ENCODE measurements at regions not wholly inside any gene's neighbourhood (a gene's known extent, or its start where the extent isn't known, plus 50 kb on each side); places are given as distances from the start of the nearest gene placed in this dataset.

DNA sequence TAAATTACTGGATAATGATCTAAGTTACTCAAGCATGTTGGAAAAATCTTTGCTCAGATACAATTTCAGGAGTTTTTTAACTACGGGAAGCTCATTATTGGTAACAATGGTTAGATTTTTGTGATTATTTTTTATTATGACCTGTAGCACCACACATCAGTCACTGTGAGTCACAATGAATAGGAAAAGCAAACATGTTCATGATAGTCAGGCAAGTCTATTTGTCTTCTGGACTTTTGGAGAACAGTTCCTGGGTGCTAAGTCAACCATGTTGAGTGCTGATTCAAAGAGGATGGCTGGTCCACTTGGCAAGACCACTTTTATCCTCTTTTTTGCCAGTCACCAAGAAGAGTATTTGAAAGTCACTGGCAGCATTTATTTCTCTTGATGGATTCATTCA lies 403.2 kb downstream of the KIF4B start:
- DNase-seq (ENCODE audit: low read depth), result no peak

DNA sequence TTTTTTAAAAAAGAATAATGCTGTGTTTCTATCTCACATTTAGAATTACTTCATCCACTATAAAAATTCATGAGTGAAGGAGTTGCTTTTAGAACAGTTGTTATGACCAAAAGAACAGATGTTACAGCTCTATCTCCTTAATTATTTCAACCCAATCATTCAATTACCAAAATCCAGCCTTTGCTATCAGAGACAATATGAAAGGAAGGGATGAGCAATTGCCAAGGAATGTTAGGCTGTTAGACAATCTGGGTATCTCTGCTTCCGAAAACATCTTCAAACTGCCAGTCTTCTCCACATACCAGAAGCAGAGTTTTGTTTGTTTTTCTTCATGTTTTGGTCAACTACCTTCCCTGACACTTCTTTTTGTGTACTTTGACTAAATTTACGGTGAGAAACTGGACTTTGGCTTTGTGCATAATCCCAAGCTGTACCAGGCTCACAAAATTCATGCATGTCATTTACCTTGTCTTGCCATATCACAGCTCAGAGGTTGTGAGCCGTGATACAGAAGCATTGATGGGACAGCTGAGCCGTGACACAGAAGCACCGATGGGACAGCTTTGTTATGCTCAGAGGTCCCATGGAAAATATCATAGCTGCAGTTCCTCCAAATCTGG lies 405.5 kb downstream of the KIF4B start:
- no peak for DNase-seq (ENCODE audit: low read depth)

DNA sequence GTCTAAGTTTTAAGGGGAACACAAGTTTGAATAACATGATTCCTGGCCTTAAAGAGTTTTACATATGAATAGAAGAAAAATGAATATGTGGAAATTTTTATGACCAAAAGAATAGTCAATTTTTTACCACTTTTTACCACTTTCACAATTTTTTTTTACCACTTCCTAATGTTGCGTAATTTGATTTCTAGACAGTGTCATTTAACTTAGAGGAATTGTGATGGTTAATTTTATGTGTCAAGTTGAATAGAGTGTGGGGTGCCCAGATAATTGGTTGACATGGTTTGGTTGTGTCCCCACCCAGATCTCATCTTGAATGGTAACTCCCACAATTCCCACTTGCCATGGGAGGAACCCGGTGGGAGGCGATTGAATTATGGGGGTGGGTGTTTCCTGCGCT lies 416.6 kb downstream of the KIF4B start:
- no peak for DNase-seq (ENCODE audit: low read depth)

DNA sequence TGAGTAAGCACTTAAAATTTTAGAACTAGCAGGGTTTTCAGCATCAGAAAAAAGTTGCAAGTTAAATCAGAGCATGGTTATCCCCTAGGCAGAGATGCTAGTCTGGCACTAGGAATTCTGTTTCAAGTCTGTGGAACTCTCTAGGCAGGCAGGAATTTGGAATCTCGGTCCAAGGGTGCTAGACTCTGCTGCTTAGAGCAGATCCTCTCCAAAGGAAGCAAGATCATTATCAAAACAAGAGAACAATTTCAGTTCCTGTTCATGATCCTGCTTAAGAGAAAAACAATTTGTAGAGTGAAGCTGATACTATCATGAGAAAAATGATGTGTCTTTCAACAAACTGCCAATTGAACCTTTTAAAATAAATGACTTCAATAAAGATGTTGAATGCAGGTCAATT lies 420.7 kb downstream of the KIF4B start:
- DNase-seq (ENCODE audit: low read depth), result no peak

DNA sequence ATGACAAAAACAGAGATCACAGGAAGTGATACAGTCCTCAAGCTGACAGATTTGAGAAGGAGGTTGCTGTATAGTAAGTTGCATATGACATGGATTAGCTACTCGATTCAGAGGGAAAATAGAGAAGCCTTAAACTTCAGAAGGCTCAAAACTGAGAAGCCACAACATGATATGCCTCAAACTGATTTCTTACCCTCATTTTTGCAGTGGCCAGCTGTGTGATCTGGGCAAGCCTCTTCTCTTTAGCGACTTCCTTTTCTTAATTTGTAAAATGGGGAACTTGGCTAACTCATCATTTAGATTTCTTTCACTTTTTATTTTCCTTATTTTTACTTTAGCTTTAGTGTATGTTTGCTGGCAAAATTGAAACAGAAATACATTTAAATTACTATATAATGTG lies 421.1 kb downstream of the KIF4B start:
- DNase-seq (ENCODE audit: low read depth), result no peak

DNA sequence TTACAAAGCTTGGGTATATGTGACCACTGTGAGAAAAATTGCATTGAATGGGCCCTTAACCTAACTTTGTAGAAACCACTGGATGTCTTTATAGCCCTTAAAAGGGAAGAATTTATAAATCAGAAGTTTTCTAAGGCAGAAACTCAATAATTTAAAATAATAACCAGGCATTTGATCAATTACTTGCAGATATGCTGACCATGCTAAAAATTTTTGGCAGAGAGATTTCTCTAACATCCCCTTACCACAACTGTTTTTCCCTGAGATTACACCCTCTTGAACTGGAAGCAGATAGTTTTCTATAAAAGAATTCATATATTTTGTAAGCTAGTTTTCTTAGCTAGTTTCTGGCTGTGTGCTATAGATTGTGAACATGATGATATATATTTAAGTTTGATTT lies 428.3 kb downstream of the KIF4B start:
- DNase-seq (ENCODE audit: low read depth), result no peak

DNA sequence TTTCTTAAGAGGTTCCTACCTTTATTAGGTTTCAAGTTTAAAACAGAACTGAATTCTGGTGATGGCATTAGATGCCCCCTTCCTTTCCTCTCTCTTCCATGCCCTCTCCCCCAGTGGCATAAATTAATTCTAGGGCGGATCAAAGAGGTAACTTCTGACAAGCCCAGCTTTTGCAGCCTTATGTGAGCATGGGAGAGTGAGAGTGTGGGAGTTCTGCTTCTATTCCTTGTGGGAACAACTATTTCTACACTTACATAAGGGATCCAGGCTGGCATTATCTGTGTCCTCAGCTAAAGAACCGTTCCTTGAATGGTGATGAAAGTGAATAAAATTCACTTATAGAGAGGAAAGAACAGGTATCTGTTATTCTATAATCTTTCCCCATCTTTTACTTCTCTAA lies 437.6 kb downstream of the KIF4B start:
- DNase-seq (ENCODE audit: low read depth), result no peak

DNA sequence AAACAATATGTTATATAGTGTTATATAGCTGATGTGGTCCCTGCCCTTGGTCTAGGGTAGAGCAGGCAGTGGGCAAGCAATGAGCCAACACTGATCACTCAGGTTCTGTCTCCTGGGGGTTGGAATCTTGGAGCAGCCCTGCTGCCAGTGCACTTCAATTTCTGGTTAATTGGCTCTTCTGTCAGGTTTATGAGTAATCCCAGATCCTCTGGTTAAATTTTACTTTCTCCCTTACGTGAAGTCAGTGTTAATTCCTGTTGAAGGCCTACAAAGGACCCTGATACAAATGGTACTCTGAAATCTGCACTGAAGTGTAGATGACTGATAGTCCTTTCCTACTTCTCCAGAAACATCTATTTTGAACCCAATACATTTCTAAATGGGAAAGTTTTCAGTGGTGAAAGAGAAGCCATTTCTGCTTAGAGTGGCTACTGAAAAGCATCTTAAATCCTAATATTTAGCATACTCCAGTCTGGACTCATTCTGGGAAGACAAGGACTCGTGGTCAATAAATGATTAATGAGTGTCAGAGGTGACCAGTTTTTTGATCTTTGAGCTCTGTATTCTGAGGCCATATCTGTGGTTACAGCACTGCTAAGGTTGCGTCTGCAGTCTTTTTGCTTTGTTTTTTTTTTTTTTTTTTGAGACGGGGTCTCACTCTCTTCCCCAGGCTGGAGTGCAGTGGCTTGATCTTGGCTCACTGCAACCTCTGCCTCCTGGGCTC lies 442.4 kb downstream of the KIF4B start:
- DNase-seq (ENCODE audit: low read depth), result no peak

DNA sequence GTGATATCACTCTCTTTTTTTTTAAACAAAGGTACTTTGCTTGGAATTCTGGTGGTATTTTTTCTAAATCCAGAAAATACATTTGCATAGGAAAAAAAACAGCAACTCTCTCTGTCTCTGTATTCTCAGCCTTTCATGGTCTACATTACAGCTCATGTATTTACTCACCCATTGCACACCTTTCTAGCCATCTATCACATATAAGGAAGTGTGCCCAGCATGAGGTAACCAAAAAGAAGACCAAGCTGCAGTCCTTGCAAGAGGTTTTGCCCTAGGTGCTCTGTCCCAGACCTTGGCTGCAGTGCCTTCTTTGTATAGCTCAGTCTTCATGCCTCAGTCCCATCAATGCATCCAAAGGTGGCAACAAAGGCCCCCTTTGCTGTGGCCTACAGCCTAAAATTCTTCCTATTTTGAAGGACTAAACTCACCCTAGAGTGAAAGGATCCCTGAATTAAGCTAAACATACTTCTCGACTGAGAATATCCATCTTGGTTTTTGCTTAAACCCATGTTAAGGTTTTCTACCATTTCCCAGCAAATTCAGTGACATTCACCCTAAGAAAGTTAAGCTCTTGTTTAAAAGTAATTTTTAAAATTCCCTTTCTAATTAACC lies 446.4 kb downstream of the KIF4B start:
- no peak for DNase-seq (ENCODE audit: low read depth)

DNA sequence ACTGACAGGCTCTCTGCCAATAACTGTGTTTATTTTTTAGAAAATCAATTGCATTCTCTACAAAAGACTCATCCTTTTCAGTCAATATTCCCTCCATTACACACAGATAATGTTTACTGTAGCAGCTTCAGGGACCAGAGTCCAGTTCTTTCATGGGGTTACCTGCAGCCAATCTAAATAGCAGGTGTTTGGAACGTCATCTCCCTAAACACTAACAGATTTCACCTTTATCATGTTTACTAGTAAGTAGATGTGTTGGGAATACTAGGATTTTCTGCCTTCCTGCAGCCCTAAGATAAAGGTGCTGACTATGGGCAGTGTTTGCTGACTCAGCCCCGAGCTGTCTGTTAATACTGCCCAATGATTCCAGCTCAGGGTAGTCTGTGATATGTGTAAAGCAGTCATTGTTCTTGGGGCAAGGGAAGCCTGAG lies 447.0 kb downstream of the KIF4B start:
- no peak for DNase-seq (ENCODE audit: low read depth)

DNA sequence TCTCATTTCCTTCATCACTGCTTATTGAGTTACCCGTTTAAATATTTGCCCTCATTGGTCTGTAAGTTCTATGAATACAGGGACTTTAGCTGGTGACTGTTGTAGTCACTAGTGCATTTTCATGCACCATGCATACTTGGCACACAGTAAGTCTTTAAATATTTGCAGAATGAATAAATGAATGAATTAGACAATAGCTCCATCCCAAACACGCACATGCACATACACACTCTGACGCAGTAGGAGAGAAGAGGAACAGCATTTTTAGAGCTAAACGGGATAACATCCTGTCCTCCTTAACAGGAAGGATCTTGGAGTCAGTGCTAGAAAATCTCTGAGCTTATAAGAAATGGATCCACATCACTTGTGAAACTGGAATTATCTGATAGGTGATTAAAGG lies 447.7 kb downstream of the KIF4B start:
- no peak for DNase-seq (ENCODE audit: low read depth)

DNA sequence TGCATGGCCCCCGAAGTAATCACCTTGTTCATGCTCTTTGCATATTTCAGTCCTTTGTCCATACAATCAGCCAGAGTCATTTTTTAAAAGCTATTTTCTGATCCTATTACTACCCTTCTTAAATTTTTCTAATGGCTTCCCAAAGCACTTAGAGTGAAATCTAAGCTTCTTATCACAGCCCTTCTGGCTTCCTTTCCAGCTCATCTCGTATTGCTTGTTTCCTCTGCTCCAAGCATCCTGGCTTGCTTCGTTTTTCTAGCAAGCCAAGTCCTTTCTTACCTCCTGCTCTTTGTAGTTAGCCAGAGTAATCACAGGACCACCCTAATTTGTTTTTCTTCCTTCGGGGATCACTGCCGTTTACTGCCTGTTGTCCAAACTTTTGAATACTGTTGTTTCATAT lies 453.3 kb downstream of the KIF4B start:
- DNase-seq (ENCODE audit: low read depth), result no peak

DNA sequence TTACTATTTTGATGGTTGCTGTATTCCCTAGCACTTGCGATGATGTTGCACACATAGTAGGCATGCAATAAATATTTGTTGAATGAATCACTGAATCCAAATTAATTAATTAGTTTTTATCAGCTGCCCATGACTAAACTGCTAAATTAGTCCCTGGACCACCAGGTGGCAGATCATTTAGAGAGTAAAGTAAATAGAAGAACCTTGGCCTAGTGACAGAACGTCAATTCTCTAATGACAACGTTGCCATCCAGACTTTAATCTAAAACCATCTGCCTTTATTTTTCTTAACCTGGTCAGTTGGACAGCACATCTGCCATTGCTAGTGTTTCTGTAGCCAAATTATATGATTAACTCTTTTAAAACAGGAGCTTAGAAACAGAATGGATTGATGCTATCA lies 457.5 kb downstream of the KIF4B start:
- DNase-seq (ENCODE audit: low read depth), result no peak

DNA sequence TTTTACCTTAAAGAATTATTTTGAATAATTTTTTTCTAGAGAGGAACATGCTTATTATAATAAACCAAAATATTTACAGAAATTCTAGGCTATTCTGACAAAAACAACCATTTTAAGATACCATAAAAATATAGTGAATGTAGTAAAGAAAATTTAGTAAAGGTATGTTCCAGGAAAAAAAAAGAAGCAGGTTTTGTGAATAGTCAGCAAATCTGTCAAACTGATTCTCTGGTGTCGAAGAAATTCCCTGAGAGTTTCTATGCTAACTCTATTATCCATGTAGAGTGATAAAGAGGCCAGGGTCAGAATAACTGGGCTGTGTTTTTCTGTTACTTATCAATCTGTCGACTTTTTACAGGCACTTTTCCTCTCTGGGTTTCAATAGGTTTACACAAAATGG lies 459.2 kb downstream of the KIF4B start:
- DNase-seq (ENCODE audit: low read depth), result no peak

DNA sequence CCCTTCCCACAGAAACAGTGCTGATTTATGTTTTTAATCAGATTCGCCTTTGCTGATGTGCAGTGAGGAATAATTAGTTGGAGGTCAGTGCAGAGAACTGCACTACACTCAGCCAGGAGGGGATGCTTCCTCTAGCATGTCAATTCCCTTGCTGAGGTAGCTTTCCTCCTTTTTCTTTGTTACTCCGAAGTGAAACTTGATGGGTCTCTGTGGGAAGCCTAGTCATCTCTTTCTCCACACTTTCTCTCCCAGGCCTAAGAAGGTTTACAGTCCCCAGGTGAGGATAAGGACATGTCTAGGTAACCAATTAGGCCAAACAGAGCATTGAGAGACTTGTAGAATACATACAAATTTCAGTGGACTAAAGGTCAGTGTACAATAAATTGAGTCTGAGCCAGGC lies 461.8 kb downstream of the KIF4B start:
- DNase-seq (ENCODE audit: low read depth), result no peak

DNA sequence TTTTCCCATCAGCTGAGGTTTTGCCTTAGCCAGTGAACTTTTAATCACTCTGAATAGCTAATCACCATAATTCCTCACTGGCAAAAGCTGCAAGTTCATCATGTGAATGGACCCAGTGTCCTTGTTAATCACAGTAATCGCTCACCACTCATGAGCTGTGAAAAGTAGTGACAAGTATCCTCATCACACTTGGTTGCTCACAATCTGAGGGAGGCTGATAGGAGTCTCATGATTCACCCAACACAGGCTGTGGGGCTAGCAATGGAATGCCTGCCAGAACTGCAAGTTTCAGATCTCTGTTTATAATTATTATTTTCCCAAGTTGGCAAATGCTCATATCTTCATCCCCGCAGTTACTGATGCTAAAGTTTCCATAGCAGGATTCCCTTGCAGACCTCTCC lies 467.2 kb downstream of the KIF4B start:
- DNase-seq (ENCODE audit: low read depth), result no peak

DNA sequence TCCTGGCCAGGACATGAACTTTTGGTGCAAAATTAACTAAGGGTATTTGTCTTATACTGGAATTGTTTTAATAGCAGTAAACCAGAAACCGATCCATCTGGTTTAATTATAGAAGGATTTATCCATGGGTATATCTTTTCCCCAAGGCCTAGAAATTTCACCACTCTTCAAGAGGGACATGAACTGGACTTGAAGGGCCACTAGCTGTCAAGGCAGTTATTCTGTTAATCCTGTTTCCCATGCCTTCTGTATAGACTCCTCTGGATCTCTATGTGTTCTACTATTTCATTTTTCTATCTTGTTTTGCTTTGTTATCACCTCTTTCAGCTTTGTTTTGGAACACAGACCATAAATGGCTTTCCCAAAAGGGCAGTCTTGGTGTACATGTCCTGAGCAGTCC lies 467.6 kb downstream of the KIF4B start:
- no peak for DNase-seq (ENCODE audit: low read depth)

DNA sequence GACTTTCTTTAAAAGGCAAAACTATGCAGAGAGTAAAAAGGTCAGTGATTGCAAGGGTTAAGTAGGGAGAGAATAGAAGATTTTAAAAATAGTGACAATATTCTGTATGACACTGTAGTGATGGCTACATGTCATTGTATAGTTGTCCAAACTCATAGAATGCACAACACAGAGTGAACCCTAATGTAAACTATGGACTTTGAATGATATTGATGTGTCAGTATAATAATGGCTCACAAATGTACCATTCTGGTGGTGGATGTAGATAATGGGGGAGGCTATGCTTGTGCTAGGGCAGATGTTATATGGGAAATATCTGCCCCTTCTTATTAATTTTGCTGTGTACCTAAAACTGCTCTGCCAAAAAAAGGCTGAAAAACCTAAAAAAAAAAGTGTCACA lies 468.9 kb downstream of the KIF4B start:
- no peak for DNase-seq (ENCODE audit: low read depth)

DNA sequence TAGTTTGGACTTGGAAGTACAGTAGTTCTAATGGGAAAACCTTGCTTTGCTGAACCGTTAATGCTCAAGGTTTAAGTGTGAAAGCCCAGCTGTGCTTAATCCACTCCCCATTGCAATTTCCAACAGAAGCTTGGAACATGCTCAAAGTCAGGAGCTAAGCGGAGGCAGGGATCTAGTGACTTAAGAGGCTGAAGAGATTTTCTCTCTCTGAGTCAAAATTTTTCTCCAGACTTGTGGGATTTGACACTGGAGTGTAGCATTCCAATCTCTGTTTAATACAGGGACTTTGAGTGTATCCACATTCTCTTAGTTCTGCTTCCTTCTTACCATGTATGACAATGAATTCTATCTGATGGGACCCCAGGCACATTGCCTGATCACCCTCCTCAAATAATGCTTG lies 471.8 kb downstream of the KIF4B start:
- DNase-seq (ENCODE audit: low read depth), result no peak

DNA sequence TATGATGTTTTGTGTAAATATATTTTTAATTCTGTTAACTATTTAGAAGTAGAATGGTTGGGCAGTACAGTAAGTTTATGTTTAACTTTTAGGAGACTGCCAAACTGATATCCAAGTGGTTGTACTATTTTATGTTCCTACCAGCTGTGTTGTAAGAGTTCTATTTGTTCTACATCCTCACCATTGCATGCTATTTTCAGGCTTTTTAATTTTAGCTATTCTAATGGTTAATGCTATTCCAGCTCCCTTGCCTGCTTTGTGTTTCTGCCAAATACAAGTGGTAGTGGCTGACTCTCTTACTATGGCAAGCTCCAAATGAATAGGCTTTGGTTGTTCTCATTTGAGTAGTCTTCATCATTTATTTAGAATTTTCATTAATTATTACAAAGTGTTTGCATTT lies 476.4 kb downstream of the KIF4B start:
- DNase-seq (ENCODE audit: low read depth), result no peak

DNA sequence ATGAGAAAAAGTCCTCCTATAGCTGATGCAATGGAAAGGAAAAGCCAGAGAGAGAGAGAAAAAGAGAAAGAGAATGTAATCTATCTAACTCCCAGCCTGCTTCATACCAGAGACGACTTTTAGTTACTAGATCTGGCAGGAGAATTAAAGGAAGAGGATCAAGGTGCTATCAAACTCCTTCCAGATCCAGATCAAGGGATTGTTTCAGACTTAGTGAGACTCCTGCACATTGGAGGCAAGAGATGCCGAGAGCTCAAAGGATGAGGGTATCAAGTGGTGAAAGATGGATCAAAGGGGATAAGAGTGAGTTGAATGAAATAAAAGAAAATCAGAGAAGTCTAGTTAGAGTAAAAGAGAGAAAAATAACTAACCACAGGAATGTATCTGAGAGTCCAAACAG lies 478.6 kb downstream of the KIF4B start:
- DNase-seq (ENCODE audit: low read depth), result no peak

DNA sequence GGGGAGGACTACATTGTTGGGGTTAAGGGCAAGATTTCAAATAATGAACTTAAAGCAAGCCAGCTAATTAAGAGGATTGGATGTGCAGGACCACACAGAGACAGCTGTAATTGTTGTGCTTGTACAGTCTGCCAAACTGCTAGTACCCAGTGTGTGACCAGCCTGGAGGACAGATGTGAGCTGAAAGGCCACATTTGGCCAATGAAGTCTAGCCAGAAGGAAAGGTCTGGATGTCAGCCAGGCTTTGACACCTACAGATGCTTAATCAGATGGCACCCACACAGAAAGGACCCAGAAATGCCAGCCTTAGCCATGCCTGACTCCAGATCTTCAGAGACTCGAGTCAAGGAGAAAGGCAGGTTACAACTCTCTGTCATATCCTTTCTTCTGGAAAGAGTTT lies 491.1 kb downstream of the KIF4B start:
- no peak for DNase-seq (ENCODE audit: low read depth)

DNA sequence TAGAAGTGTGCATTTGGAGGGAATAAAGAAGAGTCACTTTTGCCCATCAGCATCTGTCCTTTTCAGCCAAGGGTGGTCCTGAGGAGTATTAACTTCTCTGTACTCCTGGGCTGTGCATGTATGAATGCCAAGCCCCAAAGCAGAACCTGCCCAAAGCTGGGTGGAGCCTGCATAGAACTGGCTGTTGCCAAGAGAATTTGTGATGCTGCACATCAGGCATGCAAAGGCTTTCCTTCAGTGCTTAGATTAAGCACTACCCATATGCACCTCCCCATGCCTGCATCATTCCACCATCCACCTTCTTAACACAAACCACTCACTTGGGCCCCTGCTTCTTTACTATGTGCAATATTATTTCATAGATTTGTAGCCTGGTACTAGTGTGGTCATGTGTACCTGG lies 493.8 kb downstream of the KIF4B start:
- DNase-seq (ENCODE audit: low read depth), result no peak

DNA sequence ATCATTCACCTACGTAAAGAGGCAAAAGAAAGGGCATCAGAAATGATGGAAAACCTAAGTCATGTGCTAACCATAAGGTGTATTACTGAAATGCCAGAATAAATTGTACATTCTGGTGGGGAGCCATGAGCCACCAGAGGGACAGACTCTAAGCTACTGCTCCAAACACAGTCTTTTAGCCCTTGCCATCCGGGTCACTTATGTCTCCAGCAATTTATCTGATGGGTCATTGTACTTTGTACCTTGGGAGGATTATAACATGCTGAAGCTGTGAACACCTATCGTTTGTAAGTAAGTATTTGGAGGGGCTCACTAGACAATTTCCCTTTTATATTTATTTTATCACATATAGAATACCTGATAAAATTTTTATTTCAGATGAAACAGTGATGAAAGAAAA lies 495.1 kb downstream of the KIF4B start:
- no peak for DNase-seq (ENCODE audit: low read depth)
